Transverse colon (tissue), 4 donors: ENCODE measurements at regions not wholly inside any gene's neighbourhood (a gene's known extent, or its start where the extent isn't known, plus 50 kb on each side); places are given as distances from the start of the nearest gene placed in this dataset.
"Not testable (repeated sequence)": the region's sequence is repeated elsewhere in the genome, so short reads cannot be mapped to it uniquely, and the experiment has no call there.

ENCODE experiments used
- POLR2AphosphoS5 ChIP-seq, 3 donors: sonication (generic); formaldehyde crosslinking; IDR thresholded peaks; one replicate each; pipeline ENCODE4 v1.6.1; 2016; ENCODE audit warnings: antibody characterized with exemption in 3 of 3
- TF ChIP-seq, protein P1 (sequence below), 5 experiments: fragments of 200-600 bp in 3 of 5; fragments of 450-650 bp in 2 of 5; sonication (generic) in 3 of 5; IDR thresholded peaks; 1 replicate in 2 of 5; 2 replicates in 3 of 5; pipeline ENCODE4 v1.5.1; 2016 to 2017; ENCODE audit warnings: antibody characterized with exemption in 5 of 5, inconsistent platforms in 3 of 5, mild to moderate bottlenecking in 2 of 5, moderate library complexity in 1 of 5

DNA sequence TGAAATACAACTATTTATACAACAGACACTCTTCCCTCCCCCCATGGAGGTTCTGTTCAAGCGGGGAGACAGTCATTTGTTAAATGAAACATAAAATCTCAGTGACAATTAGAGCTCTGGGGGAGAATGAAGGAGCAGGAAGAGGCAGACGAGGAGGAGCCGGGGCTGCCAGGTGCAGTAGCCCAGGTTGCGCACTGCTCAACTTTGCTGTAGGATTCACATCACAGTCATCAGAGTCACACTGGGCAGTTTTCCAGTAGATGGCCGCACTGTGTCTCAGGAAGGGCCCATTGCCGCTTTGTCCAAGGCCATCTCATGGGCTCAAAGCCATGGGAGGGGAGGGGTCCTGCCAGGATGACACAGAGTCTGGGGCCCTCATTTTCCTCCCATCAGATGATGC, 342.4 kb downstream of the ADGRD1 start:
- TF ChIP-seq, protein P1, sequence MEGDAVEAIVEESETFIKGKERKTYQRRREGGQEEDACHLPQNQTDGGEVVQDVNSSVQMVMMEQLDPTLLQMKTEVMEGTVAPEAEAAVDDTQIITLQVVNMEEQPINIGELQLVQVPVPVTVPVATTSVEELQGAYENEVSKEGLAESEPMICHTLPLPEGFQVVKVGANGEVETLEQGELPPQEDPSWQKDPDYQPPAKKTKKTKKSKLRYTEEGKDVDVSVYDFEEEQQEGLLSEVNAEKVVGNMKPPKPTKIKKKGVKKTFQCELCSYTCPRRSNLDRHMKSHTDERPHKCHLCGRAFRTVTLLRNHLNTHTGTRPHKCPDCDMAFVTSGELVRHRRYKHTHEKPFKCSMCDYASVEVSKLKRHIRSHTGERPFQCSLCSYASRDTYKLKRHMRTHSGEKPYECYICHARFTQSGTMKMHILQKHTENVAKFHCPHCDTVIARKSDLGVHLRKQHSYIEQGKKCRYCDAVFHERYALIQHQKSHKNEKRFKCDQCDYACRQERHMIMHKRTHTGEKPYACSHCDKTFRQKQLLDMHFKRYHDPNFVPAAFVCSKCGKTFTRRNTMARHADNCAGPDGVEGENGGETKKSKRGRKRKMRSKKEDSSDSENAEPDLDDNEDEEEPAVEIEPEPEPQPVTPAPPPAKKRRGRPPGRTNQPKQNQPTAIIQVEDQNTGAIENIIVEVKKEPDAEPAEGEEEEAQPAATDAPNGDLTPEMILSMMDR (IDR thresholded peaks at IDR 0.05): not testable (repeated sequence)
- not testable (repeated sequence) for TF ChIP-seq POLR2AphosphoS5 (IDR thresholded peaks at IDR 0.05)
